Gastroesophageal sphincter (tissue), 4 donors: ENCODE measurements at regions not wholly inside any gene's neighbourhood (a gene's known extent, or its start where the extent isn't known, plus 50 kb on each side); places are given as distances from the start of the nearest gene placed in this dataset.

Source experiments
- ATAC-seq: fragments of 150-250 bp; one replicate; pipeline ENCODE4 v1.9.1; 2016; ENCODE audit warnings: mild to moderate bottlenecking, moderate library complexity
- H3K27ac ChIP-seq, 4 donors: fragments of 200-600 bp; sonication (generic) in 3 of 4; 1 replicate in 3 of 4; 2 replicates in 1 of 4; pipeline ENCODE4 v1.5.1; 2016 to 2019
- H3K27me3 ChIP-seq: fragments of 200-600 bp; sonication (generic); one replicate; pipeline ENCODE4 v1.5.1; 2019
- H3K36me3 ChIP-seq, 2 donors: fragments of 200-600 bp; sonication (generic); one replicate each; pipeline ENCODE4 v1.5.1; 2019; ENCODE audit warnings: control low read depth in 1 of 2
- H3K4me1 ChIP-seq, 3 donors: fragments of 200-600 bp; sonication (generic); 1 replicate in 2 of 3; 2 replicates in 1 of 3; pipeline ENCODE4 v1.5.1; 2016 to 2019; ENCODE audit warnings: control low read depth in 2 of 3
- H3K4me3 ChIP-seq, 2 donors: fragments of 200-600 bp; sonication (generic); one replicate each; pipeline ENCODE4 v1.5.1; 2019; ENCODE audit warnings: mild to moderate bottlenecking in 1 of 2, moderate library complexity in 1 of 2
- H3K9me3 ChIP-seq, 3 donors: fragments of 200-600 bp; sonication (generic); one replicate each; pipeline ENCODE4 v1.5.1; 2017 to 2019; ENCODE audit warnings: control low read depth in 2 of 3
- CTCF ChIP-seq, 4 experiments: fragments of 200-600 bp in 2 of 4; fragments of 450-650 bp in 2 of 4; sonication (generic) in 1 of 4; IDR thresholded peaks; one replicate each; pipeline ENCODE4 v1.5.1; 2017 to 2019; ENCODE audit warnings: antibody characterized with exemption in 4 of 4, mild to moderate bottlenecking in 2 of 4, moderate library complexity in 2 of 4
- EP300 ChIP-seq: sonication (generic); formaldehyde crosslinking; IDR thresholded peaks from one replicate; pipeline ENCODE4 v1.6.1; 2017; ENCODE audit warnings: antibody characterized with exemption, mild to moderate bottlenecking
- POLR2A ChIP-seq, 2 donors: fragments of 450-650 bp; IDR thresholded peaks; one replicate each; pipeline ENCODE4 v1.6.1; 2017; ENCODE audit warnings: antibody characterized with exemption in 2 of 2, mild to moderate bottlenecking in 2 of 2, moderate library complexity in 1 of 2
- POLR2AphosphoS5 ChIP-seq: sonication (generic); formaldehyde crosslinking; IDR thresholded peaks from one replicate; pipeline ENCODE4 v1.6.1; 2017; ENCODE audit warnings: antibody characterized with exemption
- WGBS, 2 donors: methylation state at CpG; one replicate each; pipeline ENCODE4 v1.1.5; 2018; ENCODE audit warnings: low coverage in 1 of 2; 5-methylcytosine and 5-hydroxymethylcytosine counted together

- WGBS, 2 donors, result 75 to 100% methylated on average over 1 of the region's 1 CpG
Observed at GRCh38 chr5:28027851-28028250, 989.5 kb upstream of the CDH9 start.

GRCh38 chr5:28017178-28017577 is 978.8 kb upstream of the CDH9 start:
- TF ChIP-seq POLR2AphosphoS5 (no peak), EP300 (no peak), POLR2A (IDR thresholded peaks at IDR 0.05) (no peak), CTCF (IDR thresholded peaks at IDR 0.05) (no peak)
- Histone ChIP-seq H3K4me3 (no peak overlapping the region), H3K9me3 (peaks cover 0 to 31% (median 0%) of the 10 kb centered on the region in 3 donors), H3K27me3 (no peaks in the 10 kb centered on the region), H3K27ac (no peak overlapping the region), H3K4me1 (no peaks in the 10 kb centered on the region), H3K36me3 (no peaks in the 10 kb centered on the region)
- 80 to 100% methylated on average over 1 of the region's 1 CpG for WGBS, 2 donors
- no peak for ATAC-seq

More at GRCh38 chr5:28027851-28028250, 989.5 kb upstream of the CDH9 start:
- TF ChIP-seq POLR2AphosphoS5 (no peak), CTCF (IDR thresholded peaks at IDR 0.05) (no peak), EP300 (no peak), POLR2A (IDR thresholded peaks at IDR 0.05) (no peak)
- peaks cover 0 to 12% (median 0%) of the 10 kb centered on the region in 3 donors for H3K9me3 ChIP-seq
- no peaks in the 10 kb centered on the region for H3K36me3 ChIP-seq
- ATAC-seq, result no peak
- no peaks in the 10 kb centered on the region for H3K4me1 ChIP-seq
- no peak overlapping the region for H3K27ac ChIP-seq
- no peaks in the 10 kb centered on the region for H3K27me3 ChIP-seq
- no peak overlapping the region for H3K4me3 ChIP-seq

DNA sequence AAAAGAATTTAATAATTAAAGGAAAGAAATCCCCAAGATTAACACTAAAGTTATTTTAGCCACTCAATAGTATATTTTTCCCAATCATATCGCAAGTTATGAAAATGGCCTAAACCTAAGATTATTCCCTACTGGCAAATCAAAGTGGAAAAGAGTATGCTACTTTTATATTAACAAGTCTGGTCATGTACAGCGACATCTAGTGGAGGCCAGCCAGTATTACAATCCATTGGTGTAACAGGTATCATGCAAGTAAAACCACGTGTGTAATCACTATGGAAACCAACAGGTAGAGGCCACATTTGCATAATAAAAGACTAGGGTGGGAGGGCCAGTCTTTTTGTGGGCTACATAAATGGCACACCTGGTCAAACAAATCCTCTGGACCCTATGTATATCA is 976.4 kb upstream of the CDH9 start:
- TF ChIP-seq CTCF (IDR thresholded peaks at IDR 0.05), result peak in 2 of 4 experiments; percentile 13 to 26
- no peak for TF ChIP-seq EP300
- Histone ChIP-seq H3K27ac (no peak overlapping the region), H3K36me3 (no peaks in the 10 kb centered on the region), H3K9me3 (peaks cover 0 to 44% (median 0%) of the 10 kb centered on the region in 3 donors), H3K27me3 (no peaks in the 10 kb centered on the region), H3K4me3 (no peak overlapping the region), H3K4me1 (no peaks in the 10 kb centered on the region)
- ATAC-seq, result no peak
- 50 to 57% methylated on average over 3 of the region's 3 CpGs for WGBS, 2 donors

GRCh38 chr5:28012538-28012937 is 974.2 kb upstream of the CDH9 start:
- TF ChIP-seq POLR2AphosphoS5 (no peak), POLR2A (IDR thresholded peaks at IDR 0.05) (no peak), CTCF (IDR thresholded peaks at IDR 0.05) (no peak), EP300 (no peak)
- no peaks in the 10 kb centered on the region for H3K4me1 ChIP-seq
- 74% methylated on average over 5 of the region's 5 CpGs; no CpG with 5 or more reads in 1 of the 2 donors for WGBS, 2 donors
- H3K36me3 ChIP-seq, result no peaks in the 10 kb centered on the region
- ATAC-seq, result no peak
- peaks cover 0 to 44% (median 0%) of the 10 kb centered on the region in 3 donors for H3K9me3 ChIP-seq
- no peaks in the 10 kb centered on the region for H3K27me3 ChIP-seq
- no peak overlapping the region for H3K27ac ChIP-seq
- no peak overlapping the region for H3K4me3 ChIP-seq

DNA sequence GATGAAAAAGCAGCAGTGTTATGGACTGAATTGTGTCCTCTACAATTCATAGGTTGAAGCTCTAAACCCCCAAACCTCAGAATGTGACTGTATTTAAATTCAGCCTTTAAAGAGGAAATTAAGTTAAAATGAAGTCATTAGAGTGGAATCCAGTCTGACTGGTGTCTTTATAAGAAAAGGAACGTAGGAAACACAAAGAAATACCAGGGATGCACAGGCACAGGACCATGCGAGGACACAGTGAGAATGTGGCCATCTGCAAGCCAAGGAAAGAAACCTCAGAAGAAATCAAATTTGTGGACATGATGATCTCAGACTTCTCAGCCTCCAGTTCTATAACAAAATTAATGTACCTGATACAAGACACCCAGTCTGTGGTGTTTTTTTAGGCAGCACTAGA is 971.2 kb upstream of the CDH9 start:
- no peak overlapping the region for H3K4me3 ChIP-seq
- H3K36me3 ChIP-seq, result no peaks in the 10 kb centered on the region
- H3K27ac ChIP-seq, result no peak overlapping the region
- TF ChIP-seq CTCF (IDR thresholded peaks at IDR 0.05), result no peak
- TF ChIP-seq POLR2A (IDR thresholded peaks at IDR 0.05), result no peak
- TF ChIP-seq EP300, result no peak
- no peak for TF ChIP-seq POLR2AphosphoS5
- no peaks in the 10 kb centered on the region for H3K4me1 ChIP-seq
- no peak for ATAC-seq
- H3K27me3 ChIP-seq, result no peaks in the 10 kb centered on the region
- WGBS, 2 donors, result 48 to 69% methylated on average over 2 of the region's 2 CpGs
- peaks cover 0 to 36% (median 0%) of the 10 kb centered on the region in 3 donors for H3K9me3 ChIP-seq
